Mesothelial cell of epicardium (in vitro differentiated cells): ENCODE measurements at regions not wholly inside any gene's neighbourhood (a gene's known extent, or its start where the extent isn't known, plus 50 kb on each side); places are given as distances from the start of the nearest gene placed in this dataset.
A peak's percentile ranks its signal among the peaks of the same experiment; 100 is the strongest.
"Not testable (repeated sequence)": the region's sequence is repeated elsewhere in the genome, so short reads cannot be mapped to it uniquely, and the experiment has no call there.

Source experiments
- DNase-seq, 2 experiments: peaks; one replicate each; pipeline ENCODE4 v3.0.0; 2021; ENCODE audit warnings: low spot score in 2 of 2; ENCODE audit not compliant: unreplicated experiment in 2 of 2
- H3K27ac Mint-ChIP-seq: 2 replicates; pipeline ENCODE4 v1.8.0; 2021; ENCODE audit warnings: mixed read lengths
- H3K27me3 Mint-ChIP-seq: 2 replicates; pipeline ENCODE4 v1.8.0; 2021; ENCODE audit warnings: low read depth, mixed read lengths
- H3K36me3 Mint-ChIP-seq: 2 replicates; pipeline ENCODE4 v1.8.0; 2021; ENCODE audit warnings: mixed read lengths
- H3K4me1 Mint-ChIP-seq: 2 replicates; pipeline ENCODE4 v1.8.0; 2021; ENCODE audit warnings: mixed read lengths
- H3K4me3 Mint-ChIP-seq: 2 replicates; pipeline ENCODE4 v1.8.0; 2021; ENCODE audit warnings: mild to moderate bottlenecking, moderate library complexity, mixed read lengths
- H3K9me3 Mint-ChIP-seq: 2 replicates; pipeline ENCODE4 v1.8.0; 2021; ENCODE audit warnings: mixed read lengths
- CTCF ChIP-seq: fragments of 200-600 bp; sonication (generic); IDR thresholded peaks from one replicate; pipeline ENCODE4 v1.5.0; 2021; ENCODE audit warnings: antibody characterized with exemption; ENCODE audit not compliant: unreplicated experiment

DNA sequence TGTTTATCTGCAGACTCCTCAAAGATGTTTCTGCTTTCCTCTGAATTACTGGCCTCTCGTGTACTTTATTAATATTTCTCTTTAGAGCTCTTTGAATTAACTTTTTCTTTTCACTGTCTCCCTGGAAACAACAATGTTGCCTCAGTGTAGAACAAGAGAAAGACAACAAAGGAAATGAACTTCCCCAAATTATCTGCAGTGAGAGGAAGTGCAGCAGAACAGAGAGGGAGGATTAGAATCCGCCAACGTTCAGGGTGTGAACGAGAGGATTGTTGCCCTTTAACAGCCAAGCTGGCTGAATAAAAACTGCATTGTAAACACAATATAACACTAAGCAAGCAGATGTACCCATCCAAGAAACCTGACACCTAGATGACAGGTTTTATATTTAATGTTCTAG, 375.9 kb downstream of the GALC start:
- Mint-ChIP-seq H3K27ac (no peak overlapping the region), H3K36me3 (peaks cover 3% of the 10 kb centered on the region), H3K27me3 (no peaks in the 10 kb centered on the region), H3K4me3 (no peak overlapping the region), H3K9me3 (peaks cover 17% of the 10 kb centered on the region), H3K4me1 (no peaks in the 10 kb centered on the region)
- no peak for TF ChIP-seq CTCF
- DNase-seq = no peak

DNA sequence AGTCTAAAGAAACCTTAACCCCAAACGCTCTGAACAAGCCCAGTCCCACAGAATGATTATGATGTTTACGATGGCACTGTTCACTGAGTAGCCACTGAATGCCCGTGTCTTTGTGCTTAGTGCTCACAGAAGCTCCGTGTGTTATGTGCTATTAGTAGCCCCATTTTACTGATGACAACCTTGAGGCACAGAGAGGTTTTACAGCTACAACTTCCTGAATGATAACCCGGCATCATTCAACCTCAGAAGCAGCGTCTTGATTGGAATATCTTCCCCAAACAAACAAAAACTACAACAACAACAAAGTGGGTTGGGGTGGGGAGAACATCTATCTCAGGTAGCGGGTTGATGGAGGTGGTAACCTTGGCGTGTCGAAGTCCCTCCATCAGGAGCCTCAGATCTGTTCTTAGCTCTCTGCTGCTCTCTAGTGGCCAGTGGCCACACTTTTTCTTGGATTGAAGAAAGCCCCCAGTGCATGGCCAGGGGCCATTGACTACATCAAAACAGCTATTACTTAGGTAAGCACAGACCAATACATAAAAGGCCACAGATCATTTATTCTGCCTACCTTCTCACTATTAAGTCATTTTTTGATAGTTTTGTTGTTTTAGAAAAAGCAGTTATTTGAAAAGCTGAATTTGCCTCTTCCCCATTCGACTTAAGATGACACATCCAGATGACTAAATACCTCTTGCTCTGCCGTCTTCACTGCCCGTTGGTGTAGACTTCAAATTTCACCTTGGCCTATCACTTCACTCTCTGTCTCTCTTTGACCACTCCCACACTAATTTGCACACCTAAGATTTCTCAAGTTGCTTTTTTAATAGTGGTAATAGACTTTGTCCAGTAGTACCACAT, 376.9 kb downstream of the GALC start:
- H3K36me3 Mint-ChIP-seq = no peaks in the 10 kb centered on the region
- DNase-seq = peak; percentile 27 to 70
- peak; percentile 77 for TF ChIP-seq CTCF
- H3K27me3 Mint-ChIP-seq = no peaks in the 10 kb centered on the region
- no peak overlapping the region for H3K4me3 Mint-ChIP-seq
- H3K4me1 Mint-ChIP-seq = no peaks in the 10 kb centered on the region
- H3K27ac Mint-ChIP-seq = no peak overlapping the region
- peaks cover 11% of the 10 kb centered on the region for H3K9me3 Mint-ChIP-seq

DNA sequence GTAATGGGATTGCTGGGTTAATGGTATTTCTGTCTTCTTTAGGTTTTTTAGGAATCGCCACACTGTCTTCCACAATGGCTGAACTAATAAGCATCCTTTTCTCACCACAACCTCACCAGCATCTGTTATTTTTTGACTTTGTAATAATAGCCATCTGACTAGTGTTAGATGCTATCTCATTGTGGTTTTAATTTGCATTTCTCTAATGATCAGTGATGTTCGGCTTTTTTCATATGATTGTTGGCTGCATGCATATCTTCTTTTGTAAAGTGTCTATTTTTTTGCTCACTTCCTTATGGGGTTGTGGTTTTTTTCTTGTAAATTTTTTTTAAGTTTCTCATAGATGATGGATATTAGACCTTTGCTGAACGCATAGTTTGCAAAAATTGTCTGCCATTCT, 377.9 kb downstream of the GALC start:
- H3K4me3 Mint-ChIP-seq = no peak overlapping the region
- no peak for DNase-seq
- no peaks in the 10 kb centered on the region for H3K27me3 Mint-ChIP-seq
- H3K36me3 Mint-ChIP-seq = no peaks in the 10 kb centered on the region
- H3K27ac Mint-ChIP-seq = no peak overlapping the region
- peaks cover 3% of the 10 kb centered on the region for H3K9me3 Mint-ChIP-seq
- H3K4me1 Mint-ChIP-seq = no peaks in the 10 kb centered on the region
- TF ChIP-seq CTCF = no peak

DNA sequence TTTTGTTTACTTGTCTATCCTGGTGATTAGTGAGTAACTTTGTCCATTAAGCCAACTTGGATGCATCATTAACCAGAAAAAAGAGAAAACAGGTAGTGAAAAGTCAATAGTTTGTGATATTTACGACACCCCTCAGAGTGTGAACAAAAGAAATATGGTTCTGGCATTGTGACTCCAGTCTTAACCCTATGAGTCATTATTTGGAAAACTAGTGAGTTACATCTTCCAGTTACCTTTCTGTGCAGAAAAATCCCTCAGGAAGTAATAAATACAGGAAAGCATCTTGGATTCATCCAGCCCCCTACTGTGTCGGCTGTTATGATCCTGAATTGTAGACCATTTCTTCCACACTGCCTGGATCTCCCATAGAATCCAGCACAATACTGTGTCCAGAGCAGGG, 379.1 kb downstream of the GALC start:
- H3K36me3 Mint-ChIP-seq = no peaks in the 10 kb centered on the region
- H3K27me3 Mint-ChIP-seq = no peaks in the 10 kb centered on the region
- no peak overlapping the region for H3K27ac Mint-ChIP-seq
- DNase-seq = no peak
- peaks cover under 1% of the 10 kb centered on the region for H3K9me3 Mint-ChIP-seq
- H3K4me3 Mint-ChIP-seq = no peak overlapping the region
- no peak for TF ChIP-seq CTCF
- no peaks in the 10 kb centered on the region for H3K4me1 Mint-ChIP-seq

DNA sequence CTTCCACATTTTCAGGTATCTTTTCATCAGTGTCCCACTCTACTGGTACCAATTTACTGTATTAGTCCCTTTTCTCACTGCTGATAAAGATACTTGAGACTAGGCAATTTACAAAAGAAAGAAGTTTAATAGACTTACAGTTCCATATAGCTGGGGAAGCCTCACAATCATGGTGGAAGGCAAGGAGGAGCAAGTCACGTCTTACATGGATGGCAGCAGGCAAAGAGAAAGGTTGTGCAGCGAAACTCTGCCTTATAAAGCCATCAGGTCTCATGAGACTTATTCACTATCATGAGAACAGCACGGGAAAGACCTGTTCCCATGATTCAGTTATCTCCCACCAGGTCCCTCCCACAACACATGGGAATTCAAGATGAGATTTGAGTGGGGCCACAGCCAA, 385.9 kb downstream of the GALC start:
- not testable (repeated sequence) for H3K4me3 Mint-ChIP-seq, H3K36me3 Mint-ChIP-seq, H3K27me3 Mint-ChIP-seq, H3K27ac Mint-ChIP-seq, H3K4me1 Mint-ChIP-seq, DNase-seq
- H3K9me3 Mint-ChIP-seq = peaks cover 30% of the 10 kb centered on the region

DNA sequence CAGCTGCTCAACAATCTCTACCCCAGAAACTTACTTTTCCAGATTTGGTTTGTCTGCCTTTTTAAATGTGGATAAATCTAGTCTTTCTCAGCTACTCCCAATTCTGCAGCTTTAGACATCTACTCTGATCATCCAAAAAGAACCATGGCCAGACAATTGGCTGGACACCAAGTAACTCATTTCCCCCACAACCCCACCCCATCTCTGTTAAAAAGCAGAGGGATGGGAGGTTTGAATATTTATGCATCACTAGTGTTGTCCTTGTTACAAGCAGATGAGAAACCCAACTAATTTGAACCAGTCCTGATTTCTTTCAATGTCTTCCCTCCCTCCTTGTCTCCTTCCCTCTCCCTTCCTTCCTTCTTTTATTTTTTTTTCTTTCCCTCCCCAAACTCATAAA, 391.9 kb downstream of the GALC start:
- TF ChIP-seq CTCF = no peak
- H3K9me3 Mint-ChIP-seq = peaks cover 47% of the 10 kb centered on the region
- H3K4me3 Mint-ChIP-seq = no peak overlapping the region
- H3K36me3 Mint-ChIP-seq = no peaks in the 10 kb centered on the region
- H3K27ac Mint-ChIP-seq = no peak overlapping the region
- no peaks in the 10 kb centered on the region for H3K4me1 Mint-ChIP-seq
- no peaks in the 10 kb centered on the region for H3K27me3 Mint-ChIP-seq
- DNase-seq = no peak
